SK-N-SH treated with all-trans-retinoic acid at 6 μM for 48 hours (cell line): ENCODE measurements at regions not wholly inside any gene's neighbourhood (a gene's known extent, or its start where the extent isn't known, plus 50 kb on each side); places are given as distances from the start of the nearest gene placed in this dataset.

Experiments
- ATAC-seq: fragments of 200-7000 bp; cut with Tn5 transposase; 3 replicates; pipeline ENCODE4 v1.9.1; 2020; ENCODE audit warnings: mild to moderate bottlenecking, moderate library complexity
- ESRRG ChIP-seq: fragments of 250-450 bp; sonication (Bioruptor Pico); IDR thresholded peaks from 2 replicates; pipeline ENCODE4 v1.6.1; 2021; ENCODE audit warnings: mild to moderate bottlenecking
- OSR1 ChIP-seq: fragments of 250-450 bp; sonication (Bioruptor Pico); IDR thresholded peaks from 2 replicates; pipeline ENCODE4 v1.8.0; 2022; ENCODE audit warnings: moderate library complexity, mild to moderate bottlenecking, inconsistent platforms
- SNAI2 ChIP-seq: fragments of 250-450 bp; sonication (Bioruptor Pico); IDR thresholded peaks from 2 replicates; pipeline ENCODE4 v1.5.0; 2020; ENCODE audit warnings: mild to moderate bottlenecking, moderate library complexity
- ZC3H10 ChIP-seq: fragments of 250-450 bp; sonication (Bioruptor Pico); IDR thresholded peaks from 2 replicates; pipeline ENCODE4 v1.5.1; 2021; ENCODE audit warnings: mild to moderate bottlenecking, moderate library complexity
- ZNF8 ChIP-seq: fragments of 450-650 bp; formaldehyde crosslinking; IDR thresholded peaks from 2 replicates; pipeline ENCODE4 v1.5.0; 2020; ENCODE audit warnings: mild to moderate bottlenecking, moderate library complexity

GRCh38 chr4:143286701-143287571, 49.7 kb upstream of the GAB1 start:
- TF ChIP-seq ZNF8 (CRISPR knock-in tag) (no peak), OSR1 (CRISPR knock-in tag) (no peak), ESRRG (CRISPR knock-in tag) (no peak), ZC3H10 (no peak), SNAI2 (CRISPR knock-in tag) (no peak)
- TF ChIP-seq, all 23 proteins: peak for 0
- ATAC-seq, result peak; percentile 73
